Liver (tissue), 3 donors: ENCODE measurements at regions not wholly inside any gene's neighbourhood (a gene's known extent, or its start where the extent isn't known, plus 50 kb on each side); places are given as distances from the start of the nearest gene placed in this dataset.

ENCODE experiments used
- EGR1 ChIP-seq, 2 donors: IDR thresholded peaks; 2 replicates each; pipeline ENCODE4 v1.6.1; 2016 to 2018; ENCODE audit warnings: antibody characterized with exemption in 2 of 2, low read depth in 2 of 2
- FOXA1 ChIP-seq: IDR thresholded peaks from 2 replicates; pipeline ENCODE4 v1.6.1; 2016; ENCODE audit warnings: antibody characterized with exemption
- GABPA ChIP-seq, 2 donors: IDR thresholded peaks in 1 of 2; conservative IDR thresholded peaks in 1 of 2; 2 replicates each; pipeline ENCODE4 v1.6.1; 2016; ENCODE audit warnings: antibody characterized with exemption in 2 of 2, mild to moderate bottlenecking in 1 of 2, moderate library complexity in 1 of 2
- HNF4A ChIP-seq, 2 donors: conservative IDR thresholded peaks; 2 replicates each; pipeline ENCODE4 v1.6.1; 2016; ENCODE audit warnings: antibody characterized with exemption in 2 of 2, mild to moderate bottlenecking in 2 of 2
- JUND ChIP-seq, 2 donors: IDR thresholded peaks; 2 replicates each; pipeline ENCODE4 v1.6.1; 2016; ENCODE audit warnings: antibody characterized with exemption in 2 of 2
- RAD21 ChIP-seq, 2 donors: IDR thresholded peaks; 2 replicates each; pipeline ENCODE4 v1.6.1; 2016; ENCODE audit warnings: antibody characterized with exemption in 2 of 2, mild to moderate bottlenecking in 2 of 2
- SP1 ChIP-seq: IDR thresholded peaks from 2 replicates; pipeline ENCODE4 v1.6.1; 2018; ENCODE audit warnings: antibody characterized with exemption, mild to moderate bottlenecking
- TAF1 ChIP-seq: conservative IDR thresholded peaks from 2 replicates; pipeline ENCODE4 v1.6.1; 2016; ENCODE audit warnings: antibody characterized with exemption, mild to moderate bottlenecking
- YY1 ChIP-seq: IDR thresholded peaks from 2 replicates; pipeline ENCODE4 v1.6.1; 2016; ENCODE audit warnings: antibody characterized with exemption, mild to moderate bottlenecking
- TF ChIP-seq, protein P1 (sequence below): fragments of 150-350 bp; IDR thresholded peaks from 2 replicates; pipeline ENCODE4 v1.5.1; 2017; ENCODE audit warnings: improper control_type of control experiment, low read depth, low read length; ENCODE audit not compliant: missing input control
- TF ChIP-seq, protein P2 (sequence below): IDR thresholded peaks from 2 replicates; pipeline ENCODE4 v1.6.1; 2016; ENCODE audit warnings: antibody characterized with exemption, mild to moderate bottlenecking
- TF ChIP-seq, protein P3 (sequence below): IDR thresholded peaks from 2 replicates; pipeline ENCODE4 v1.6.1; 2016; ENCODE audit warnings: antibody characterized with exemption
- TF ChIP-seq, protein P4 (sequence below): IDR thresholded peaks from 2 replicates; pipeline ENCODE4 v1.6.1; 2016; ENCODE audit warnings: antibody characterized with exemption
- donor health status: healthy.
- donor health status: healthy.

DNA sequence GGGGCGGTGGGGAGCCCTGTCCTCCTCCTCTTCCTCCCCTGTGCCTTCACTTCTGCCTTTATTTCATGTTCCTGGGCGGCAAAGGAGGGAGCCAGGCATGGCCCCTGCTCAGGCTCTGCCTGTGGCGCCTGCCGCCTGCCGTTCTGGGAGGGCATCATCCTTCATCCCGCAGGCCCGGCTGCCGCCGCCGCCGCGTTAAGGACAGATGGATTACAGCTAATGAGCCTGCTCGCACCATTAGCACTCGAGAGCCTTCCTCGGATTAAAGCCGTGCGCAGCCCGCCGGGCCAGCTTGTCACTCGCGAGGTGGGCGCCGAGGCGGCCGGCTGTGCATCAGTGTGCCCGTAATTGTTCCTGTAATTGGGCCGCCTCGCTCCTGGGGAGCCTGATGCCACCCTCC is 127.7 kb upstream of the GSE1 start:
- TF ChIP-seq, protein P1, sequence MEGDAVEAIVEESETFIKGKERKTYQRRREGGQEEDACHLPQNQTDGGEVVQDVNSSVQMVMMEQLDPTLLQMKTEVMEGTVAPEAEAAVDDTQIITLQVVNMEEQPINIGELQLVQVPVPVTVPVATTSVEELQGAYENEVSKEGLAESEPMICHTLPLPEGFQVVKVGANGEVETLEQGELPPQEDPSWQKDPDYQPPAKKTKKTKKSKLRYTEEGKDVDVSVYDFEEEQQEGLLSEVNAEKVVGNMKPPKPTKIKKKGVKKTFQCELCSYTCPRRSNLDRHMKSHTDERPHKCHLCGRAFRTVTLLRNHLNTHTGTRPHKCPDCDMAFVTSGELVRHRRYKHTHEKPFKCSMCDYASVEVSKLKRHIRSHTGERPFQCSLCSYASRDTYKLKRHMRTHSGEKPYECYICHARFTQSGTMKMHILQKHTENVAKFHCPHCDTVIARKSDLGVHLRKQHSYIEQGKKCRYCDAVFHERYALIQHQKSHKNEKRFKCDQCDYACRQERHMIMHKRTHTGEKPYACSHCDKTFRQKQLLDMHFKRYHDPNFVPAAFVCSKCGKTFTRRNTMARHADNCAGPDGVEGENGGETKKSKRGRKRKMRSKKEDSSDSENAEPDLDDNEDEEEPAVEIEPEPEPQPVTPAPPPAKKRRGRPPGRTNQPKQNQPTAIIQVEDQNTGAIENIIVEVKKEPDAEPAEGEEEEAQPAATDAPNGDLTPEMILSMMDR, result no peak
- no peak for TF ChIP-seq RAD21 (IDR thresholded peaks at IDR 0.05)
- TF ChIP-seq TAF1, result no peak
- no peak for TF ChIP-seq HNF4A (conservative IDR thresholded peaks at IDR 0.05)
- no peak for TF ChIP-seq JUND (IDR thresholded peaks at IDR 0.05)
- TF ChIP-seq YY1, result no peak
- TF ChIP-seq, protein P2, sequence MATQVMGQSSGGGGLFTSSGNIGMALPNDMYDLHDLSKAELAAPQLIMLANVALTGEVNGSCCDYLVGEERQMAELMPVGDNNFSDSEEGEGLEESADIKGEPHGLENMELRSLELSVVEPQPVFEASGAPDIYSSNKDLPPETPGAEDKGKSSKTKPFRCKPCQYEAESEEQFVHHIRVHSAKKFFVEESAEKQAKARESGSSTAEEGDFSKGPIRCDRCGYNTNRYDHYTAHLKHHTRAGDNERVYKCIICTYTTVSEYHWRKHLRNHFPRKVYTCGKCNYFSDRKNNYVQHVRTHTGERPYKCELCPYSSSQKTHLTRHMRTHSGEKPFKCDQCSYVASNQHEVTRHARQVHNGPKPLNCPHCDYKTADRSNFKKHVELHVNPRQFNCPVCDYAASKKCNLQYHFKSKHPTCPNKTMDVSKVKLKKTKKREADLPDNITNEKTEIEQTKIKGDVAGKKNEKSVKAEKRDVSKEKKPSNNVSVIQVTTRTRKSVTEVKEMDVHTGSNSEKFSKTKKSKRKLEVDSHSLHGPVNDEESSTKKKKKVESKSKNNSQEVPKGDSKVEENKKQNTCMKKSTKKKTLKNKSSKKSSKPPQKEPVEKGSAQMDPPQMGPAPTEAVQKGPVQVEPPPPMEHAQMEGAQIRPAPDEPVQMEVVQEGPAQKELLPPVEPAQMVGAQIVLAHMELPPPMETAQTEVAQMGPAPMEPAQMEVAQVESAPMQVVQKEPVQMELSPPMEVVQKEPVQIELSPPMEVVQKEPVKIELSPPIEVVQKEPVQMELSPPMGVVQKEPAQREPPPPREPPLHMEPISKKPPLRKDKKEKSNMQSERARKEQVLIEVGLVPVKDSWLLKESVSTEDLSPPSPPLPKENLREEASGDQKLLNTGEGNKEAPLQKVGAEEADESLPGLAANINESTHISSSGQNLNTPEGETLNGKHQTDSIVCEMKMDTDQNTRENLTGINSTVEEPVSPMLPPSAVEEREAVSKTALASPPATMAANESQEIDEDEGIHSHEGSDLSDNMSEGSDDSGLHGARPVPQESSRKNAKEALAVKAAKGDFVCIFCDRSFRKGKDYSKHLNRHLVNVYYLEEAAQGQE, result no peak
- TF ChIP-seq, protein P3, sequence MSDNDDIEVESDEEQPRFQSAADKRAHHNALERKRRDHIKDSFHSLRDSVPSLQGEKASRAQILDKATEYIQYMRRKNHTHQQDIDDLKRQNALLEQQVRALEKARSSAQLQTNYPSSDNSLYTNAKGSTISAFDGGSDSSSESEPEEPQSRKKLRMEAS, result no peak
- TF ChIP-seq EGR1 (IDR thresholded peaks at IDR 0.05; ENCODE audit: low read depth in 2 of 2), result no peak
- TF ChIP-seq FOXA1, result no peak
- no peak for TF ChIP-seq SP1
- TF ChIP-seq, protein P4, sequence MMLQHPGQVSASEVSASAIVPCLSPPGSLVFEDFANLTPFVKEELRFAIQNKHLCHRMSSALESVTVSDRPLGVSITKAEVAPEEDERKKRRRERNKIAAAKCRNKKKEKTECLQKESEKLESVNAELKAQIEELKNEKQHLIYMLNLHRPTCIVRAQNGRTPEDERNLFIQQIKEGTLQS, result no peak
- no peak for TF ChIP-seq GABPA (IDR thresholded peaks at IDR 0.05 in 1 of 2, conservative IDR thresholded peaks at IDR 0.05 in 1 of 2)
